Hepatocyte (in vitro differentiated cells): ENCODE measurements at regions not wholly inside any gene's neighbourhood (a gene's known extent, or its start where the extent isn't known, plus 50 kb on each side); places are given as distances from the start of the nearest gene placed in this dataset.

Experiments used
- DNase-seq: peaks from one replicate; pipeline ENCODE4 v3.0.0-alpha.2; 2016; ENCODE audit warnings: low spot score
- H2AFZ ChIP-seq: fragments of 200-600 bp; sonication (generic); 2 replicates; pipeline ENCODE4 v1.6.0; 2016; ENCODE audit warnings: antibody characterized with exemption, mild to moderate bottlenecking
- H3K27ac ChIP-seq: fragments of 200-600 bp; sonication (generic); 2 replicates; pipeline ENCODE4 v1.5.1; 2016; ENCODE audit warnings: mild to moderate bottlenecking
- H3K27me3 ChIP-seq: fragments of 200-600 bp; sonication (generic); 2 replicates; pipeline ENCODE4 v1.6.1; 2016
- H3K36me3 ChIP-seq: fragments of 200-600 bp; sonication (generic); replicated peaks from 2 replicates; pipeline ENCODE4 v1.5.1; 2016; ENCODE audit warnings: low read depth; ENCODE audit not compliant: insufficient read depth
- H3K4me1 ChIP-seq: fragments of 200-600 bp; sonication (generic); 2 replicates; pipeline ENCODE4 v1.5.1; 2016; ENCODE audit warnings: mild to moderate bottlenecking, moderate library complexity; ENCODE audit not compliant: insufficient read depth
- H3K4me2 ChIP-seq: fragments of 200-600 bp; sonication (generic); 2 replicates; pipeline ENCODE4 v1.6.0; 2016
- H3K4me3 ChIP-seq: fragments of 200-600 bp; sonication (generic); 2 replicates; pipeline ENCODE4 v1.5.1; 2016; ENCODE audit warnings: mild to moderate bottlenecking
- H3K79me2 ChIP-seq: fragments of 200-600 bp; sonication (generic); 2 replicates; pipeline ENCODE4 v1.6.0; 2017; ENCODE audit warnings: mild to moderate bottlenecking
- H3K9me2 ChIP-seq: fragments of 200-600 bp; sonication (generic); replicated peaks from 2 replicates; pipeline ENCODE4 v1.6.0; 2017; ENCODE audit warnings: mild to moderate bottlenecking; ENCODE audit not compliant: insufficient read depth
- H3K9me3 ChIP-seq: fragments of 200-600 bp; sonication (generic); 2 replicates; pipeline ENCODE4 v1.5.1; 2016; ENCODE audit warnings: low read depth, mild to moderate bottlenecking
- H4K20me1 ChIP-seq: fragments of 200-600 bp; sonication (generic); 2 replicates; pipeline ENCODE4 v1.6.0; 2016; ENCODE audit warnings: mild to moderate bottlenecking; ENCODE audit not compliant: insufficient read depth, poor library complexity, severe bottlenecking
- EZH2 ChIP-seq: fragments of 200-600 bp; sonication (generic); IDR thresholded peaks from 2 replicates; pipeline ENCODE4 v1.6.1; 2016; ENCODE audit warnings: antibody characterized with exemption, mild to moderate bottlenecking, borderline replicate concordance
- EZH2phosphoT487 ChIP-seq: fragments of 200-600 bp; sonication (generic); IDR thresholded peaks from one replicate; pipeline ENCODE4 v1.6.1; 2018; ENCODE audit warnings: antibody characterized with exemption, mild to moderate bottlenecking, low read depth, moderate library complexity; ENCODE audit not compliant: unreplicated experiment, severe bottlenecking
- WGBS: methylation state at CpG from one replicate; pipeline ENCODE4 v1.1.6; 2016; ENCODE audit warnings: low lambda C conversion rate; ENCODE audit errors: missing lambda C conversion rate; 5-methylcytosine and 5-hydroxymethylcytosine counted together
- TF ChIP-seq, protein P1 (sequence below): fragments of 200-600 bp; sonication (generic); IDR thresholded peaks from 2 replicates; pipeline ENCODE4 v1.5.1; 2016; ENCODE audit warnings: antibody characterized with exemption, mild to moderate bottlenecking; ENCODE audit not compliant: poor library complexity

DNA sequence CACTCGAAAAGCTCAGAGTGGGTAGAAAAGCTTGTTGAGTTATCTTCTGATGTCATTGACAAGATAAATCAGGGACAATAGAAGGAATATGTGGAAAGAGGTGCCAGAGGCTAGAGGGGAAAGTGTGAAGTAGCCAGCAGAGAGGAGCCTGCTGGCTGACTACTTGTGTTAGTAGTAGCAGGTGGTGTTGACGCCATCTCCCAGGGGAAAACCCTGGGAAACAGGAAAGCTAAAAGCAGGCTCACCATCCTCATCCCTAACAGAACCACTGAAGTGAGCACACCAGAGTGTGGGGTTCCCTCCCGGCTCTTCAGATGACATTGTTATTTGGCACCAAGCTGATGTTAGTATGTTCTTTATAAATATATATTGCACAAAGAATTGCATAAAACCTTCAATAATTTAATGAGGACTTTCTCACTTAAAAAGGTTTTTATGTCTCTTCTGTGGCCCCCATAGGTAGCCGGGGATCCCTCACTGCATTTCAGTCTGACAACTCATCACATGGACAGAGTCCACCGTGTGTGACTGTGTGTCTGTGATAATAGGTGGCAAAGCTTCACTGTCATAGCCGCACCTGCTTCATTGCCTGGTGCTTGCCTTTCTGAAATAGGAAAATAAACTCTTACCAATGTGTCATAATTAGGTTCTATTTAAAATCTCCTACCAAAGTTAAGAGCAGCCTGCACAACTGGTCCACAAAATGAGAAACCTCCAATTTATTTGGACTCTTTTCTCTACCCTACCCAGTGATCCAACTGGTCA, 63.2 kb upstream of the TOP3B start:
- Histone ChIP-seq H3K79me2 (no peaks in the 10 kb centered on the region), H3K27ac (no peak overlapping the region), H2AFZ (no peak overlapping the region), H3K36me3 (no peaks in the 10 kb centered on the region), H3K9me2 (no peaks in the 10 kb centered on the region), H3K4me1 (no peaks in the 10 kb centered on the region), H3K4me2 (no peak overlapping the region), H3K9me3 (no peaks in the 10 kb centered on the region), H4K20me1 (no peaks in the 10 kb centered on the region), H3K27me3 (peaks cover 3% of the 10 kb centered on the region), H3K4me3 (no peak overlapping the region)
- no peak for DNase-seq
- TF ChIP-seq EZH2phosphoT487 (no peak), EZH2 (no peak)
- TF ChIP-seq, protein P1, sequence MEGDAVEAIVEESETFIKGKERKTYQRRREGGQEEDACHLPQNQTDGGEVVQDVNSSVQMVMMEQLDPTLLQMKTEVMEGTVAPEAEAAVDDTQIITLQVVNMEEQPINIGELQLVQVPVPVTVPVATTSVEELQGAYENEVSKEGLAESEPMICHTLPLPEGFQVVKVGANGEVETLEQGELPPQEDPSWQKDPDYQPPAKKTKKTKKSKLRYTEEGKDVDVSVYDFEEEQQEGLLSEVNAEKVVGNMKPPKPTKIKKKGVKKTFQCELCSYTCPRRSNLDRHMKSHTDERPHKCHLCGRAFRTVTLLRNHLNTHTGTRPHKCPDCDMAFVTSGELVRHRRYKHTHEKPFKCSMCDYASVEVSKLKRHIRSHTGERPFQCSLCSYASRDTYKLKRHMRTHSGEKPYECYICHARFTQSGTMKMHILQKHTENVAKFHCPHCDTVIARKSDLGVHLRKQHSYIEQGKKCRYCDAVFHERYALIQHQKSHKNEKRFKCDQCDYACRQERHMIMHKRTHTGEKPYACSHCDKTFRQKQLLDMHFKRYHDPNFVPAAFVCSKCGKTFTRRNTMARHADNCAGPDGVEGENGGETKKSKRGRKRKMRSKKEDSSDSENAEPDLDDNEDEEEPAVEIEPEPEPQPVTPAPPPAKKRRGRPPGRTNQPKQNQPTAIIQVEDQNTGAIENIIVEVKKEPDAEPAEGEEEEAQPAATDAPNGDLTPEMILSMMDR: no peak
- WGBS: 73% methylated on average over 6 of the region's 6 CpGs

DNA sequence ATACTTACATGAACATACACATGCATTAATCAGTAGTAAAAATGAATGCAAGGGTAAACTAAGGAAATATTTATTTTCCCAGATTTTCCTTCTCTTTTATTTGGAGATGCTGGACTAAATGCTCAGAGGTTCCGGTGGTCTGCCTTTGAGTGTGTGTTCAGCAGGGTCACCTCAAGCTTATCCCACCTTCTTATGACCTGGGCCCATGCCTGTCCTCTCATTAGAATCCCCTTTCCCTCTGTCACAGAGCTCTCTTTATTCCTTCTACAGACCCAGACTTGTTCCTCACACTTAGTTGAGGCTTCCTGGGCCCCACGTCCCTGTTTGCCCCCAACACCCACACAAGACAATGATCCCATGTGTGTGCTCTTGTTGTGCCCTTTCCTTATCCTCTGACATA, 61.6 kb upstream of the TOP3B start:
- TF ChIP-seq EZH2phosphoT487: no peak
- TF ChIP-seq, protein P1: no peak
- no peak for TF ChIP-seq EZH2
- H2AFZ ChIP-seq: no peak overlapping the region
- no peak overlapping the region for H3K4me2 ChIP-seq
- H3K9me3 ChIP-seq: no peaks in the 10 kb centered on the region
- no peaks in the 10 kb centered on the region for H3K9me2 ChIP-seq
- H3K36me3 ChIP-seq: no peaks in the 10 kb centered on the region
- no peaks in the 10 kb centered on the region for H4K20me1 ChIP-seq
- H3K27ac ChIP-seq: no peak overlapping the region
- H3K4me3 ChIP-seq: no peak overlapping the region
- no peak for DNase-seq
- WGBS: 71% methylated on average over 2 of the region's 2 CpGs
- H3K79me2 ChIP-seq: no peaks in the 10 kb centered on the region
- peaks cover 3% of the 10 kb centered on the region for H3K27me3 ChIP-seq
- H3K4me1 ChIP-seq: no peaks in the 10 kb centered on the region

DNA sequence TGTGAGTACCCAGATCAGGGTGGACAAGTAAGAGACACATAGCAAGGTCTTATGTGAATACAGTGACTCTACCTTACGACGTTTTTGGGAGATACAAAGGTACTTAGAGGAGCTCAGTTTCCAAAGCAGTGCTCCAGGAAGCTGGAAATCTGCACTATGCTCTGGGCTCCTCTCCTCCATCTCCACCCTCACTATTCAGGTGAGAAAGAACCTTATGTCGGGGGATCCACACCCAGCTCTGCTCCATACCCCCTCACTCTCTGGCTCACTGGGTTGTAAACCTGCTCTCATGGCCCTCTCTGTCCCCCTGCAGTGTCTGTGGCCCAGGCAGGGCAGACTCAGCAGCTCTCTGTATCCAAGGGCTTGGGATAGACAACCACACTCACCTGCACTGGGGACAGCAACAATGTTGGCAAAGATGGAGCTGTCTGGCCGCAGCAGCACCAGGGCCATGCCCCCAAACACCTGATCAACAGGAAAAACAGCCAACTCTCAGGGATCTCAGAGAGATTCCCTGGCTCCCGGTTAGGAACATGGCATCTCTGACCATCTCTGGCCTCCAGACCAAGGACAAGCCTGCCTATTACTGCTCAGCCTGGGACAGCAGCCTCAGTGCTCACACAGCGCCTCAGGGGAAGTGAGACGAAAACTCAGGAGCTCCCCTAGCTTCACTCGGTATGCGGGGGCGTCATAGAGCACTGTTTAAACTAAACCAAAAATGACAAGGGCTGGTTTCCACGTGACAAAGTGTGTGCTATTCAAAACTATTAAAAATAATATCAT, 60.9 kb upstream of the TOP3B start:
- H3K27ac ChIP-seq: no peak overlapping the region
- no peaks in the 10 kb centered on the region for H3K9me2 ChIP-seq
- H3K79me2 ChIP-seq: no peaks in the 10 kb centered on the region
- H3K36me3 ChIP-seq: no peaks in the 10 kb centered on the region
- no peak overlapping the region for H3K4me2 ChIP-seq
- H3K4me3 ChIP-seq: no peak overlapping the region
- no peaks in the 10 kb centered on the region for H4K20me1 ChIP-seq
- no peak for DNase-seq
- TF ChIP-seq EZH2 (no peak), EZH2phosphoT487 (no peak)
- TF ChIP-seq, protein P1: no peak
- peaks cover 2% of the 10 kb centered on the region for H3K4me1 ChIP-seq
- H3K27me3 ChIP-seq: peaks cover 3% of the 10 kb centered on the region
- no peaks in the 10 kb centered on the region for H3K9me3 ChIP-seq
- no peak overlapping the region for H2AFZ ChIP-seq
- 73% methylated on average over 11 of the region's 11 CpGs for WGBS
